ENCODE measurements at regions not wholly inside any gene's neighbourhood (a gene's known extent, or its start where the extent isn't known, plus 50 kb on each side); places are given as distances from the start of the nearest gene placed in this dataset.

GRCh38 chr10:92753865-92754264 lies 64.1 kb downstream of the HHEX start (continued):
- TF ChIP-seq AFF4 (CRISPR knock-in tag; IDR thresholded peaks at IDR 0.05) (no peak), SP1 (CRISPR knock-in tag; IDR thresholded peaks at IDR 0.05) (no peak), E2F4 (CRISPR knock-in tag; IDR thresholded peaks at IDR 0.05; ENCODE audit: low read depth) (no peak), MAFK (IDR thresholded peaks at IDR 0.05; ENCODE audit: low read length) (no peak), ELF4 (CRISPR knock-in tag; IDR thresholded peaks at IDR 0.05) (no peak), TAF15 (IDR thresholded peaks at IDR 0.05; ENCODE audit: low read depth, low read length) (no peak), SMARCA4 (IDR thresholded peaks at IDR 0.05) (0 out of 2 replicates have a peak, but pooled peaks have one; percentile 47), ZNF551 (CRISPR knock-in tag; IDR thresholded peaks at IDR 0.05) (no peak), DNMT1 (IDR thresholded peaks at IDR 0.05) (no peak), NR2C1 (IDR thresholded peaks at IDR 0.05) (no peak), NR2C1 (tag; IDR thresholded peaks at IDR 0.05) (no peak), MYNN (IDR thresholded peaks at IDR 0.05) (no peak), MYNN (CRISPR knock-in tag; IDR thresholded peaks at IDR 0.05) (no peak), POLR3A (IDR thresholded peaks at IDR 0.05; ENCODE audit: borderline replicate concordance, extremely low read depth, insufficient read depth, insufficient read length) (no peak), IRF1 (CRISPR knock-in tag; IDR thresholded peaks at IDR 0.05; ENCODE audit: borderline replicate concordance) (no peak), HSF4 (CRISPR knock-in tag; IDR thresholded peaks at IDR 0.05; ENCODE audit: borderline replicate concordance) (peak; percentile 58; the same call in 1 of the 2 replicates), ETV6 (IDR thresholded peaks at IDR 0.05; ENCODE audit: borderline replicate concordance in 1 of 2, low read depth in 2 of 2, low read length in 1 of 2) (no peak), ETV6 (CRISPR knock-in tag; IDR thresholded peaks at IDR 0.05; ENCODE audit: borderline replicate concordance) (no peak), POLR2G (IDR thresholded peaks at IDR 0.05; ENCODE audit: low read depth, low read length) (no peak), MCM7 (IDR thresholded peaks at IDR 0.05) (no peak), ARID2 (IDR thresholded peaks at IDR 0.05) (no peak), MEIS2 (IDR thresholded peaks at IDR 0.05; ENCODE audit: partially characterized antibody) (peak; percentile 17), CTBP1 (IDR thresholded peaks at IDR 0.05; ENCODE audit: borderline replicate concordance) (no peak), NFRKB (IDR thresholded peaks at IDR 0.05; ENCODE audit: low read depth) (no peak), ZNF217 (CRISPR knock-in tag; IDR thresholded peaks at IDR 0.05) (no peak), ZNF398 (CRISPR knock-in tag; IDR thresholded peaks at IDR 0.05) (no peak)

Measured in K562 (cell line).